Liver (tissue), 8 donors: ENCODE measurements at regions not wholly inside any gene's neighbourhood (a gene's known extent, or its start where the extent isn't known, plus 50 kb on each side); places are given as distances from the start of the nearest gene placed in this dataset.

Source experiments
- DNase-seq: peaks from one replicate; pipeline ENCODE4 v3.0.0-alpha.2; 2017; ENCODE audit warnings: low spot score
- H3K27ac ChIP-seq, 2 donors: one replicate each; pipeline ENCODE4 v1.7.0; 2013; ENCODE audit warnings: inconsistent platforms in 2 of 2, low read length in 2 of 2, control low read depth in 1 of 2, low read depth in 1 of 2, mild to moderate bottlenecking in 1 of 2
- H3K27me3 ChIP-seq, 4 donors: one replicate each; pipeline versions ENCODE4 v1.6.1 to v1.7.0; 2013; ENCODE audit warnings: low read length in 3 of 4, inconsistent platforms in 1 of 4, mild to moderate bottlenecking in 1 of 4, moderate library complexity in 1 of 4; ENCODE audit not compliant: control insufficient read depth in 4 of 4, insufficient read depth in 4 of 4
- H3K36me3 ChIP-seq, 4 donors: one replicate each; pipeline versions ENCODE4 v1.6.1 to v1.7.0; 2013; ENCODE audit warnings: low read length in 3 of 4, mild to moderate bottlenecking in 3 of 4, low read depth in 1 of 4, moderate library complexity in 1 of 4; ENCODE audit not compliant: control insufficient read depth in 4 of 4, insufficient read depth in 3 of 4
- H3K4me1 ChIP-seq, 4 donors: one replicate each; pipeline versions ENCODE4 v1.6.1 to v1.7.0; 2013; ENCODE audit warnings: low read length in 3 of 4, mild to moderate bottlenecking in 3 of 4, moderate library complexity in 1 of 4; ENCODE audit not compliant: control insufficient read depth in 4 of 4, insufficient read depth in 4 of 4
- H3K4me3 ChIP-seq, 3 donors: one replicate each; pipeline versions ENCODE4 v1.6.1 to v1.7.0; 2013; ENCODE audit warnings: low read length in 3 of 3, control low read depth in 1 of 3, low read depth in 1 of 3, mild to moderate bottlenecking in 1 of 3
- H3K9ac ChIP-seq, 2 donors: one replicate each; pipeline ENCODE4 v1.7.0; 2013; ENCODE audit warnings: low read length in 2 of 2, mild to moderate bottlenecking in 2 of 2, moderate library complexity in 2 of 2, control low read depth in 1 of 2, low read depth in 1 of 2
- H3K9me3 ChIP-seq, 4 donors: one replicate each; pipeline versions ENCODE4 v1.6.1 to v1.7.0; 2013; ENCODE audit warnings: low read length in 3 of 4; ENCODE audit not compliant: control insufficient read depth in 4 of 4
- ATF3 ChIP-seq: IDR thresholded peaks from 2 replicates; pipeline ENCODE4 v1.6.1; 2016; ENCODE audit warnings: antibody characterized with exemption
- CTCF ChIP-seq: fragments of 150-350 bp; IDR thresholded peaks from 2 replicates; pipeline ENCODE4 v1.5.1; 2017; ENCODE audit warnings: improper control_type of control experiment, low read depth, low read length; ENCODE audit not compliant: missing input control
- EGR1 ChIP-seq, 2 donors: IDR thresholded peaks; 2 replicates each; pipeline ENCODE4 v1.6.1; 2016 to 2018; ENCODE audit warnings: antibody characterized with exemption in 2 of 2, low read depth in 2 of 2
- FOXA1 ChIP-seq: IDR thresholded peaks from 2 replicates; pipeline ENCODE4 v1.6.1; 2016; ENCODE audit warnings: antibody characterized with exemption
- FOXA2 ChIP-seq: IDR thresholded peaks from 2 replicates; pipeline ENCODE4 v1.6.1; 2016; ENCODE audit warnings: antibody characterized with exemption
- GABPA ChIP-seq, 2 donors: IDR thresholded peaks in 1 of 2; conservative IDR thresholded peaks in 1 of 2; 2 replicates each; pipeline ENCODE4 v1.6.1; 2016; ENCODE audit warnings: antibody characterized with exemption in 2 of 2, mild to moderate bottlenecking in 1 of 2, moderate library complexity in 1 of 2
- HNF4A ChIP-seq, 2 donors: conservative IDR thresholded peaks; 2 replicates each; pipeline ENCODE4 v1.6.1; 2016; ENCODE audit warnings: antibody characterized with exemption in 2 of 2, mild to moderate bottlenecking in 2 of 2
- HNF4G ChIP-seq: IDR thresholded peaks from 2 replicates; pipeline ENCODE4 v1.6.1; 2016; ENCODE audit warnings: antibody characterized with exemption
- JUND ChIP-seq, 2 donors: IDR thresholded peaks; 2 replicates each; pipeline ENCODE4 v1.6.1; 2016; ENCODE audit warnings: antibody characterized with exemption in 2 of 2
- MAX ChIP-seq: IDR thresholded peaks from 2 replicates; pipeline ENCODE4 v1.6.1; 2016; ENCODE audit warnings: antibody characterized with exemption
- NR2F2 ChIP-seq: IDR thresholded peaks from 2 replicates; pipeline ENCODE4 v1.6.1; 2016; ENCODE audit warnings: antibody characterized with exemption
- RAD21 ChIP-seq, 2 donors: IDR thresholded peaks; 2 replicates each; pipeline ENCODE4 v1.6.1; 2016; ENCODE audit warnings: antibody characterized with exemption in 2 of 2, mild to moderate bottlenecking in 2 of 2
- RXRA ChIP-seq, 2 donors: IDR thresholded peaks; 2 replicates each; pipeline ENCODE4 v1.6.1; 2017 to 2018; ENCODE audit warnings: antibody characterized with exemption in 2 of 2, mild to moderate bottlenecking in 1 of 2
- SP1 ChIP-seq: IDR thresholded peaks from 2 replicates; pipeline ENCODE4 v1.6.1; 2018; ENCODE audit warnings: antibody characterized with exemption, mild to moderate bottlenecking
- TAF1 ChIP-seq: conservative IDR thresholded peaks from 2 replicates; pipeline ENCODE4 v1.6.1; 2016; ENCODE audit warnings: antibody characterized with exemption, mild to moderate bottlenecking
- YY1 ChIP-seq: IDR thresholded peaks from 2 replicates; pipeline ENCODE4 v1.6.1; 2016; ENCODE audit warnings: antibody characterized with exemption, mild to moderate bottlenecking
- WGBS: extraction: QIAGEN DNeasy Blood & Tissue Kit; methylation state at CpG from one replicate; pipeline ENCODE4 v1.1.7; 2013; 5-methylcytosine and 5-hydroxymethylcytosine counted together
- TF ChIP-seq, protein P1 (sequence below): IDR thresholded peaks from 2 replicates; pipeline ENCODE4 v1.6.1; 2016; ENCODE audit warnings: antibody characterized with exemption
- TF ChIP-seq, protein P2 (sequence below): IDR thresholded peaks from 2 replicates; pipeline ENCODE4 v1.6.1; 2016; ENCODE audit warnings: antibody characterized with exemption, mild to moderate bottlenecking
- donor health status: healthy.
- donor health status: healthy.
- donor health status: healthy.
- donor health status: healthy.
- donor health status: healthy.

DNA sequence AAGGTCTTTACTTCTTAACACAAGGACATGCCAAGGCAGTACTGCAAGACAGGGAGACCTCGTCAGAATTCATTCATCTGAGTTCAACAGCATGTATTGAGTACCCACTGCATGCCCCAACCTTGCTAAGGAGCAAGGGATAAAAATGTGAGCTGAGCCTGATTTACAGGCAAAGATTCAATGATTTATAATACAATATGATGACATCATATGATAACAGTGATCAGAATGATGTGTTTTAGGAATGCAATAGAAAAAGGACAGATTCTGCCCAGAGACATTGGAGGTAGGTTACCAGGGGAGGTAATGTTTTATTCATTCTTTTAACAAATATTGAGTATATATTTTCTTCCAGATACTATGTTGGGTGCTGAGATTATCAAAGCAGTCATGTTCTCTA, 406.6 kb downstream of the ARHGEF28 start:
- no peaks in the 10 kb centered on the region for H3K27me3 ChIP-seq
- H3K36me3 ChIP-seq: no peaks in the 10 kb centered on the region
- H3K4me3 ChIP-seq: no peak overlapping the region
- 91% methylated on average over 1 of the region's 1 CpG for WGBS
- H3K4me1 ChIP-seq: no peaks in the 10 kb centered on the region
- no peak overlapping the region for H3K9ac ChIP-seq
- no peak for DNase-seq
- no peaks in the 10 kb centered on the region for H3K9me3 ChIP-seq
- no peak for TF ChIP-seq TAF1
- TF ChIP-seq GABPA (IDR thresholded peaks at IDR 0.05 in 1 of 2, conservative IDR thresholded peaks at IDR 0.05 in 1 of 2): no peak
- TF ChIP-seq HNF4A (conservative IDR thresholded peaks at IDR 0.05): no peak
- no peak for TF ChIP-seq FOXA2
- TF ChIP-seq MAX: no peak
- TF ChIP-seq RXRA (IDR thresholded peaks at IDR 0.05): no peak
- TF ChIP-seq, protein P1, sequence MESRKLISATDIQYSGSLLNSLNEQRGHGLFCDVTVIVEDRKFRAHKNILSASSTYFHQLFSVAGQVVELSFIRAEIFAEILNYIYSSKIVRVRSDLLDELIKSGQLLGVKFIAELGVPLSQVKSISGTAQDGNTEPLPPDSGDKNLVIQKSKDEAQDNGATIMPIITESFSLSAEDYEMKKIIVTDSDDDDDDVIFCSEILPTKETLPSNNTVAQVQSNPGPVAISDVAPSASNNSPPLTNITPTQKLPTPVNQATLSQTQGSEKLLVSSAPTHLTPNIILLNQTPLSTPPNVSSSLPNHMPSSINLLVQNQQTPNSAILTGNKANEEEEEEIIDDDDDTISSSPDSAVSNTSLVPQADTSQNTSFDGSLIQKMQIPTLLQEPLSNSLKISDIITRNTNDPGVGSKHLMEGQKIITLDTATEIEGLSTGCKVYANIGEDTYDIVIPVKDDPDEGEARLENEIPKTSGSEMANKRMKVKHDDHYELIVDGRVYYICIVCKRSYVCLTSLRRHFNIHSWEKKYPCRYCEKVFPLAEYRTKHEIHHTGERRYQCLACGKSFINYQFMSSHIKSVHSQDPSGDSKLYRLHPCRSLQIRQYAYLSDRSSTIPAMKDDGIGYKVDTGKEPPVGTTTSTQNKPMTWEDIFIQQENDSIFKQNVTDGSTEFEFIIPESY: no peak
- no peak for TF ChIP-seq JUND (IDR thresholded peaks at IDR 0.05)
- TF ChIP-seq RAD21 (IDR thresholded peaks at IDR 0.05): no peak
- no peak for TF ChIP-seq SP1
- TF ChIP-seq FOXA1: no peak
- TF ChIP-seq CTCF: no peak
- TF ChIP-seq NR2F2: no peak
- no peak for TF ChIP-seq EGR1 (IDR thresholded peaks at IDR 0.05; ENCODE audit: low read depth in 2 of 2)
- TF ChIP-seq YY1: no peak
- TF ChIP-seq ATF3: no peak
- TF ChIP-seq, protein P2, sequence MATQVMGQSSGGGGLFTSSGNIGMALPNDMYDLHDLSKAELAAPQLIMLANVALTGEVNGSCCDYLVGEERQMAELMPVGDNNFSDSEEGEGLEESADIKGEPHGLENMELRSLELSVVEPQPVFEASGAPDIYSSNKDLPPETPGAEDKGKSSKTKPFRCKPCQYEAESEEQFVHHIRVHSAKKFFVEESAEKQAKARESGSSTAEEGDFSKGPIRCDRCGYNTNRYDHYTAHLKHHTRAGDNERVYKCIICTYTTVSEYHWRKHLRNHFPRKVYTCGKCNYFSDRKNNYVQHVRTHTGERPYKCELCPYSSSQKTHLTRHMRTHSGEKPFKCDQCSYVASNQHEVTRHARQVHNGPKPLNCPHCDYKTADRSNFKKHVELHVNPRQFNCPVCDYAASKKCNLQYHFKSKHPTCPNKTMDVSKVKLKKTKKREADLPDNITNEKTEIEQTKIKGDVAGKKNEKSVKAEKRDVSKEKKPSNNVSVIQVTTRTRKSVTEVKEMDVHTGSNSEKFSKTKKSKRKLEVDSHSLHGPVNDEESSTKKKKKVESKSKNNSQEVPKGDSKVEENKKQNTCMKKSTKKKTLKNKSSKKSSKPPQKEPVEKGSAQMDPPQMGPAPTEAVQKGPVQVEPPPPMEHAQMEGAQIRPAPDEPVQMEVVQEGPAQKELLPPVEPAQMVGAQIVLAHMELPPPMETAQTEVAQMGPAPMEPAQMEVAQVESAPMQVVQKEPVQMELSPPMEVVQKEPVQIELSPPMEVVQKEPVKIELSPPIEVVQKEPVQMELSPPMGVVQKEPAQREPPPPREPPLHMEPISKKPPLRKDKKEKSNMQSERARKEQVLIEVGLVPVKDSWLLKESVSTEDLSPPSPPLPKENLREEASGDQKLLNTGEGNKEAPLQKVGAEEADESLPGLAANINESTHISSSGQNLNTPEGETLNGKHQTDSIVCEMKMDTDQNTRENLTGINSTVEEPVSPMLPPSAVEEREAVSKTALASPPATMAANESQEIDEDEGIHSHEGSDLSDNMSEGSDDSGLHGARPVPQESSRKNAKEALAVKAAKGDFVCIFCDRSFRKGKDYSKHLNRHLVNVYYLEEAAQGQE: no peak
- TF ChIP-seq HNF4G: no peak
- H3K27ac ChIP-seq: no peak overlapping the region
